Loucy (cell line): ENCODE measurements at regions not wholly inside any gene's neighbourhood (a gene's known extent, or its start where the extent isn't known, plus 50 kb on each side); places are given as distances from the start of the nearest gene placed in this dataset.

Experiments used
- H2AFZ ChIP-seq: fragments of 200-600 bp; sonication (generic); 2 replicates; pipeline ENCODE4 v1.6.0; 2016; ENCODE audit warnings: antibody characterized with exemption, mild to moderate bottlenecking, low read length, moderate library complexity
- H3F3A ChIP-seq: fragments of 200-600 bp; 2 replicates; pipeline ENCODE4 v1.6.0; 2016; ENCODE audit warnings: antibody characterized with exemption, low read depth, mild to moderate bottlenecking
- H3K27me3 ChIP-seq: fragments of 200-600 bp; sonication (generic); 2 replicates; pipeline ENCODE4 v1.6.1; 2014; ENCODE audit warnings: low read length, mild to moderate bottlenecking; ENCODE audit not compliant: insufficient read depth, poor library complexity, severe bottlenecking
- H3K36me3 ChIP-seq: fragments of 200-600 bp; sonication (generic); 2 replicates; pipeline ENCODE4 v1.6.1; 2016; ENCODE audit warnings: low read length; ENCODE audit not compliant: insufficient read depth
- H3K4me1 ChIP-seq: fragments of 200-600 bp; sonication (generic); 2 replicates; pipeline ENCODE4 v1.5.1; 2014; ENCODE audit warnings: low read length, mild to moderate bottlenecking; ENCODE audit not compliant: insufficient read depth, poor library complexity, severe bottlenecking
- H3K4me2 ChIP-seq: fragments of 200-600 bp; sonication (generic); 2 replicates; pipeline ENCODE4 v1.6.0; 2014; ENCODE audit warnings: antibody characterized with exemption, low read length, low read depth, mild to moderate bottlenecking; ENCODE audit not compliant: poor library complexity, severe bottlenecking
- H3K4me3 ChIP-seq: fragments of 200-600 bp; sonication (generic); 2 replicates; pipeline ENCODE4 v1.5.1; 2014; ENCODE audit warnings: low read length, mild to moderate bottlenecking, mixed read lengths; ENCODE audit not compliant: poor library complexity, severe bottlenecking
- H3K79me2 ChIP-seq: fragments of 200-600 bp; sonication (generic); 2 replicates; pipeline ENCODE4 v1.6.1; 2014; ENCODE audit warnings: low read length; ENCODE audit not compliant: insufficient read depth
- H3K9ac ChIP-seq: fragments of 200-600 bp; sonication (generic); 2 replicates; pipeline ENCODE4 v1.6.0; 2014; ENCODE audit warnings: mild to moderate bottlenecking, low read depth, low read length, moderate library complexity; ENCODE audit not compliant: poor library complexity, severe bottlenecking
- H3K9me2 ChIP-seq: fragments of 200-600 bp; sonication (generic); replicated peaks from 2 replicates; pipeline ENCODE4 v1.6.1; 2016; ENCODE audit warnings: low read depth, low read length, mixed read lengths
- H3K9me3 ChIP-seq: fragments of 200-600 bp; sonication (generic); 2 replicates; pipeline ENCODE4 v1.6.1; 2014; ENCODE audit warnings: mild to moderate bottlenecking, antibody characterized with exemption, low read length, low read depth; ENCODE audit not compliant: insufficient read depth
- H4K20me1 ChIP-seq: fragments of 200-600 bp; sonication (generic); 2 replicates; pipeline ENCODE4 v1.6.0; 2014; ENCODE audit warnings: antibody characterized with exemption, low read length, mild to moderate bottlenecking; ENCODE audit not compliant: insufficient read depth, poor library complexity, severe bottlenecking
- CTCF ChIP-seq: fragments of 200-600 bp; sonication (generic); conservative IDR thresholded peaks from 2 replicates; pipeline ENCODE4 v1.5.1; 2014; ENCODE audit warnings: mild to moderate bottlenecking, antibody characterized with exemption, low read length
- EZH2phosphoT487 ChIP-seq: fragments of 200-600 bp; IDR thresholded peaks from 2 replicates; pipeline ENCODE4 v1.6.1; 2018; ENCODE audit warnings: antibody characterized with exemption, mild to moderate bottlenecking, moderate library complexity, borderline replicate concordance

- TF ChIP-seq CTCF (no peak), EZH2phosphoT487 (no peak)
- Histone ChIP-seq H3K79me2 (no peaks in the 10 kb centered on the region), H2AFZ (no peak overlapping the region), H3K9ac (no peak overlapping the region), H3K9me2 (no peaks in the 10 kb centered on the region), H3F3A (no peaks in the 10 kb centered on the region), H3K4me1 (no peaks in the 10 kb centered on the region), H3K27me3 (no peaks in the 10 kb centered on the region), H3K36me3 (no peaks in the 10 kb centered on the region), H3K4me3 (no peak overlapping the region), H3K4me2 (no peak overlapping the region), H4K20me1 (no peaks in the 10 kb centered on the region), H3K9me3 (no peaks in the 10 kb centered on the region)
Observed at GRCh38 chr3:158882445-158882844, 80.6 kb downstream of the MFSD1 start.

- TF ChIP-seq CTCF (no peak), EZH2phosphoT487 (no peak)
- no peak overlapping the region for H3K9ac ChIP-seq
- no peak overlapping the region for H3K4me3 ChIP-seq
- H2AFZ ChIP-seq: no peak overlapping the region
- H3K27me3 ChIP-seq: no peaks in the 10 kb centered on the region
- no peaks in the 10 kb centered on the region for H3K9me2 ChIP-seq
- H3K36me3 ChIP-seq: no peaks in the 10 kb centered on the region
- H3K9me3 ChIP-seq: no peaks in the 10 kb centered on the region
- H3K4me1 ChIP-seq: no peaks in the 10 kb centered on the region
- no peaks in the 10 kb centered on the region for H4K20me1 ChIP-seq
- no peak overlapping the region for H3K4me2 ChIP-seq
- H3F3A ChIP-seq: no peaks in the 10 kb centered on the region
- no peaks in the 10 kb centered on the region for H3K79me2 ChIP-seq
Observed at GRCh38 chr3:158896729-158897128, 94.9 kb downstream of the MFSD1 start.

- no peaks in the 10 kb centered on the region for H3K79me2 ChIP-seq
- no peak overlapping the region for H3K4me3 ChIP-seq
- no peak overlapping the region for H3K4me2 ChIP-seq
- no peak overlapping the region for H2AFZ ChIP-seq
- no peaks in the 10 kb centered on the region for H4K20me1 ChIP-seq
- H3K27me3 ChIP-seq: no peaks in the 10 kb centered on the region
- no peaks in the 10 kb centered on the region for H3F3A ChIP-seq
- TF ChIP-seq CTCF (no peak), EZH2phosphoT487 (no peak)
- no peaks in the 10 kb centered on the region for H3K9me3 ChIP-seq
- no peaks in the 10 kb centered on the region for H3K4me1 ChIP-seq
- H3K36me3 ChIP-seq: no peaks in the 10 kb centered on the region
- no peak overlapping the region for H3K9ac ChIP-seq
- H3K9me2 ChIP-seq: no peaks in the 10 kb centered on the region
Observed at GRCh38 chr3:158906749-158907148, 104.9 kb downstream of the MFSD1 start.
